HG03342 (cell line): ENCODE measurements at regions not wholly inside any gene's neighbourhood (a gene's known extent, or its start where the extent isn't known, plus 50 kb on each side); places are given as distances from the start of the nearest gene placed in this dataset.

Source experiments
- ATAC-seq: cut with Tn5 transposase; IDR thresholded peaks from one replicate; pipeline ENCODE4 v1.9.1; 2021; ENCODE audit warnings: mild to moderate bottlenecking, moderate library complexity; ENCODE audit not compliant: unreplicated experiment

DNA sequence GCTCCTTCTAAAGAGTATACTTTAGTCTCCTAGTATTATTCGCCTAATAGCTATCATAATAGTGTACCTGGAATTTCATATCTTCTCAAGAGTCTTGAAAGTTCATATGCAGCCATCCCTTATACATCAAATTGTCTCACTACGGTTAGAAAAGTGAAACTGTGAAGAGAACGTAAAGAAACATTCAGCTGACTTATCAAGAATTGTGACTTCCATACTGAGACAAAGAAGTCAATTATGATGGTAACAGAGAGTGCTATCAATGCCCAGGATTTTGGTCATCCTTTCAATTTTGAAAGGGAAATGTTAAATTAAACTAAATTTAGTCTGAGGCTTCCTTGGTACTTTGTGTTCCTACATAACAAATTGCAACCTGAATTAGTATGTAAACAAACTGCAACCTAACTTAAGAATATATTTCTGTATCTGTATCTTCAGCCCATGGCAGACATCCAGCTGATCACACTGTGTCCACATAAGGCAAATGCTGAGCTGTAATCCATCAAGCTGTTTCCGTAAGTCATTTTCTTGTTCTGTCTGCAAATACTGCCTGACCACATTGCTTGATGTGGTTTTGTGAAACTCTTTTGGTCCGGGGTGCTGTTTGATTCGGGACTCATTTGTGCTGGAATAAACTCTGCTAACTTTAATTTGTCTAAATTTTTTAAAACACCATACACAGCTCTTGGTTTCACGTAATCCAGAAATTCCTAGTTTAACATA is 469.6 kb downstream of the SI start:
- ATAC-seq, result no peak

DNA sequence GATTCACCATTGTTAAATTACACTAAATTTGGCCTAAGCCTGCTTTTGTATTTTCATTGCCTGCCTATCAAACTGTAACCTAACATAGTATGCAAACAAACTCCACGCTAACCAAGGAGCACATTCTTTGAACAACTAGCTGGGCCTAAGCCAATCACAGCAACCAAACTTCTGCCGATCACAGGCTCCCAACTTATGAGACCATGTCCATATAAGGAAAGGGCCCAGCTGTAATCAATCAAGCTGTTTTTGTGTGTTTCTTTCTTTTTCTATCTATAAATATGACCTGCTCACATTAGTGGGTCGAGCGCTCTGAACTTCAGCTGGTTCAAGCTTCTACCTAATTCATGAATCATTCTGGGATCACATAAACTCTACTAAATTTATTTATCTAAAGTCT is 473.6 kb downstream of the SI start:
- no peak for ATAC-seq

DNA sequence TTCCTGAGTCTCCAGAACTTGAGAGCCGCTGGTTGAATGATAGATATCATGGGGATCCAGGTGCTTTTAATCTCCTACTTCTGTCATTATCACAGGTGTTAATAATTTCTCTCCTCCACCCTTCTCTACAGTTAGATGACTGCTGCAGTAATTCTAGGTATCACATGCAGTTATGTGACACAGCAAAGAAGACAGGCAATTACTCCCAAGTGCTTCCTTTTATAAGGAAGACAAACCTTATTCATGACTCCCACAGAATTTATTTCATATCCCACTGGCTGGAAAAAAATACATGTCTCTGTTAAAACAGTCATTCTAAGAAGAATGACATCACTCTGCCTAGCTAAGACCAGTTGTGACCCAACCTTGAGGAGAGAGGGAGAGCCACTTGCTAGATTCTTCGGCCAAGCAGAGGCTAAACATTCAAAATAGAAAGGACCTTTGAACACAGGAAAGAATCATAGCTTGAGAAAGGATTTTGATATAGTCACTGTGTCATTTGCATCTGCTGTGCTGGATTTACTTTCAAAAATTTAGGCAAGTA is 500.6 kb downstream of the SI start:
- ATAC-seq, result no peak

DNA sequence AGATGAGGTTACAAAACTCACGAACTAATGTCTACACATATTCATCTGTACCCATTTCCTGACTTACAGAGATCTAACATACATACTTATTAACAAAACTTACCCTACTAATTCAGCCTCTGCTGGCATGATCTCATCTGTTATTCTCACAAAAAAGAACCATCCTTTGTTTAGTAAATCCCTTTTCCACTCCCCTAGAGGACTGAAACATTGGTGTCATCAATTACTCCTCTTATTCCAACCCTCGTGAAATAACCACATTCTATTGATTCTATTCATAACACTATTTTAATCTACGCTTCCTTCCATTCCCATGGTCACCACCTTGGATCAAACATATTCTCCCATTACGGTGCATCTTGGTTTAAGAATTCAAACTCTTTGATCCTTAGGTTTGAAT is 505.9 kb downstream of the SI start:
- no peak for ATAC-seq

DNA sequence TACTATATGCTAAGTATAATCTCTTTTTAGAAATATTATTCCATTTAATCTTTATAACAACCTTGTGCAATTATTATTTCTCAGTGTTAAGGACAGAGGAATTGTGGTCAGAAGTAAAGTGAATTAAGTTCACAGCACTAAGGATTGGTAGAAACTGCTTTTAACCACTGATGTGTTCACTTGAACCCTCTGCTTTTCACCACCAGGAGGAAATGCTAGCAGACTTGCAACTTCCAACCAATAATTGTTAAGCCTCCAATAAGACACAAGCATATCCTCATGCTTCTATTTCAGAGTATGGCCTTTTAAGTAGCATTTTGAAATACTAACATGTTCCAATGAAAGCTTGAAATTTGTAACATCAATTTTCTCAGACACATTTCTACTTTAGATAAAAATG is 527.4 kb downstream of the SI start:
- ATAC-seq, result no peak

DNA sequence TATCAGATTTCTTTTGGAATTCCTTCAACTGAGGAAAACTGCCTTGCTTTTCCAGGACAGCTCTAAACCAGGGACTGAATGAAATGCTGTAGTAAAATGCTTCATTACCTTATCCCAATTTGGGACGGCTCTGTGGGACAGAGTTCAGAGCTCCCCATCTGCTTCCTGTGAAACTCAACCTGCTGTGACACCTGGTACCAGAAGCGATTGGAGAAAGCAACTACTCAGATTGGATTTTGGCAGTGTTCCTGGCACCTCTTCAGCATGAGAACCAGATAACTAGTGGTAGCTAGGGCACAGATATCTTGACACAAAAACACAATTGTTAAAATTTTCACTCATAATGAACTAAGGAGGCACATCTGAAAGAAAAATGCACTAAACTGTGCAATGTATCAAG is 539.1 kb downstream of the SI start:
- ATAC-seq, result no peak

DNA sequence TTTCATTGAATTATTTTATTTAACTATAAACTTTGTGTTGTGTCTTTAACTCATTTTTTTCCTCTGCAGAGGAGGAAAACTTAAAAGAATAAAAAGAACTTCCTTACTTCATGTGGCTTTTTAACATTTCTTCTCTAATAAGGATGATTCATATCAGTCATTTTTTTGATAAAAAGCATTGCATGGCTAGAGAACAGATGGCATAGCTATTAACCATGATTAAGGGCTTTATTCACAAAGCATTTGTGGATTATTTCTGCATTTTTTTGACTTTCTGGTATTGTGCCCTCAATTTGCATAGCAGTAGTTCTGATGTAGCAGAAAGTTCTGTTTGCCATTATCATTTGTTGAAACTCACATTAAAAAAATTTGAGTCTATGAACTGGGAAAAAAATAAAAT is 540.8 kb downstream of the SI start:
- no peak for ATAC-seq

DNA sequence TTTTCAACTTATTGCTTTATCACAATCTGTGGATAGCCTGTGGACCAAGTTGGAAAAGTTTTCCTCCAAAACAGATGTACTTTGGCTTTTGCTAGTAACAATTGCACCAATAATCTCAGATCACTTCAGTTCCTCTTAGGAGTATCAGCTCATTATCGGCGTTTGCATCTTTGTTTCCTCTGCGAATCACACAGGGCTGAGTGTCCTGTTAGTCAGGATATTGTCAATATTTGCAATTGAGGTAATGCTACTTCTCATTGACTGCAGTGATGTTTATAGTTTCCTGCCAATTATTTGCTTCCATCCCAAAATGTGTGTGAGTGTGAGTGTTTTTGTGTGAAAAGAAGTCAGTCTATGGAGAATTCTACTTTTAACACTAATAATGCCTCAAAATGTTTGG is 545.0 kb downstream of the SI start:
- no peak for ATAC-seq

DNA sequence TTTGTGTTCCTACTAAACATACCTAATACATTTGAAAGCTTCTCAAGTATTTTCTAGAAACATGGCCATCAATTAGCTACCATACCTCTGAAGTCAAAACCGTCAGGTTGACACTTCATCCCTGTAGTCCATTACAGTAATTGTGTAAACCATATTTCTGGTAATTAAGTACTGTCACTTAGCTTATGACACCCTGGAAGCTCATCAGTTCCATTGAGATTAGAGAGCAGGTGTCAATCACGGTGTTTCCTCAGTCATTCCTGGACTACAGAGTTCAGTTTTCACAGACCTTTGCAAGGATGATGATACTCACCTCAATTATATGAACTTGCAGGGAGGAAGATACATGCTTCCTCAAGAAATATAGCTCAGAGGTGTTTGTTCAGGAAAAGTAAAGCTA is 552.0 kb downstream of the SI start:
- no peak for ATAC-seq

DNA sequence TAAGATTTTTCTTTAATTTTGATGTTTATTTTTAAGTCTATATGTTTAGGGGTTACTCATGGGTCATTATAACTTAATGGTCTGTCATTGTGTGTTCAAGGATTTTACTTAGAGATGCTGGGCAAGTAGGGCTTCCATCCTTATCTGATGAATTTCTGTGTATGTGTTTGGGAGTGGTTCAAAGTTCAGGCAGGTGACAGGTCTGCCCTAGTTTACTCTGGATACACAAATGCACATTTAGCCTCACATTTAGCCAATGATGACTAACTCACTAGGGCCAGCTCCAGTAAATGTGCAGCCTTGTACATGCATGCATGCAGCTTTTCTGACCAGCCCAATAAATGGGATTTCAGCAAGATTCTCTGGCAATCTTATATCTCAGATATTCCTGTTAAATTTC is 554.1 kb downstream of the SI start:
- ATAC-seq, result no peak

DNA sequence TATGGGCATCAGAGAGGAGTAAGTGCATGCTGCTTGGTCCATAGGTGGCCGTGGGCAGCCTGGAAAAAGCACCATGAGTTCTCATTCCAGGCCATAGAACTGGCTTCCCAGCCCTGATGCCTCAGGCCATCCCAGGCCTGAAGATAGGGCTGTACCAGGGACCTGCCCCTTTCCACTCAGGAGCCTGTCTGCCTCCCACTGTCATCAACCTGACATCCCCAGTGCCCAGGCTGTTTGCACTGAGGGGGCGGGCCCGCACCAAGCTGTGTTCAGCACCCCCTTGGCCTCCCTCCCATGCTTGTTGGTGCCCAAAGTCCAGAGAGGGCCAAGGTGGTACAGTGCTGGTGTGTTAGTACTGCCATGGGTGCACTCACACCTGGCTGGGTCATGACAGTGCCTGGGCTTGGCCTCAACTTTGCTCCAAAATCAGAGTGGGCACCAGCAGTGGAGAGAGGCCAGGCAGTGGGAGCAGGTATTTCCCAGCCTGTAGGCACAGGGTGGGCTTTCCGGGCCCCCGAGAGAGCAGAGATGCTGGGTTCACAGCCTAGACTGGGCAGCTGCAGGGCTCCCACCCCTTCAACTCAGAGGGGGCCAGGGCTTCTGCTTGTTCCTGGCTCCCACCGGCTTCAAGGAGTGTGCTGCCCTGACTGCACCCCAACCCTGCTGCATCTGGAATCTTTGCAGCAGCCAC is 556.1 kb downstream of the SI start:
- no peak for ATAC-seq

DNA sequence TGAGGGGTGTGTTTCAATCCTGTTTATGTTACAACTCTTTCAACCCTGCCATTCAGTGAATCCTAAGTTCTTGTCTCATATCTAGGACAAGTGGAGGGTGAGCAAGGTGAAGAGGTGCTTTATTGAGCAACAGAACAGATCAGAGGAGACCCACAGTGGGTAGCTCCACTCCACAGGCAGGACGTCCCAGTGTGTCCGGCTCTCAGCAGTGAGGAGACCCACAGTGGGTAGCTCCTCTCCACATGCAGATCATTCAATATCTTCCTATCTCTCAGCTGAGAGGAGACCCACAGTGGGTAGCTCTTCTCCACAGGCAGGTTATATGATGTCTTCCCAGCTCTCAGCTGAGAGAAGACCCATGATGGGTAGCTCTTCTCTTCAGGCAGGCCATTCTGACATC is 556.7 kb downstream of the SI start:
- no peak for ATAC-seq

DNA sequence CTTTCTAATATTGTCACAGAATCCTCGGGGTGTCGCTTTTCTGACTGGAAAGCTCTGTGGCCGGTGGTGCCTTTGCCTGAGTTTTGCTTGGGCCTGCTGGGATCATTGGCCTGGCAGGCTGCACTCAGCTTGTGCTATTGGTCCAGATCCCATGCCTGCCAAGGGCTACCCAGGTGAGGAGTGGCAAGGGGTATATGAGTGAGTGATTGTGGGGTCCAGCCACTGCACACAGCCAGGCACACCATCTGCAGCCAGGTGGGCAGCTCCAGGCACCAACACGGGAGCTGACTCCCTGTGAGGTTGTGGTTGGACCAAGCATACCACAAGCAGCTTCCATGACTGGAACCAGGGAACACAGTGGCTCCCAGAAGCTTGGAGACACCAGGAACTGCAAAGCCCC is 557.2 kb downstream of the SI start:
- ATAC-seq, result no peak

DNA sequence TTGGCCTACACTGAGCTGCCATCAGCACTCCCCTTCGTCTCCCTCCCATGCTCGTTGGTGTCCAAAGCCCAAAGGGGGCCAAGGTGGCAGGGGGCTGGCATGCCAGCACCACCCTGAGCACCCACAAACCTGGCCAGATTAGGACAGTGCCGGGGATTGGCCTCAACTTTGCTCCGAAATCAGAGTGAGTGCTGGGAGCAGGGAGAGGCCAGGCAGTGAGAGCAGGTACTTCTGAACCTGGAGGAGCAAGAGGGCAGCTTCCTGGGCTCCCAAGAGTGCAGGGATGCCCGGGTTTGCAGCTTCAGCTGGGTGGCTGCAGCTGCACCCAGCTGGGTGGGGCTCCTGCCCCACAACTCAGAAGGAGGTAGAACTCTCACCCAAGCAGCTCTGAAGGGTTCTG is 563.0 kb downstream of the SI start:
- ATAC-seq, result no peak

DNA sequence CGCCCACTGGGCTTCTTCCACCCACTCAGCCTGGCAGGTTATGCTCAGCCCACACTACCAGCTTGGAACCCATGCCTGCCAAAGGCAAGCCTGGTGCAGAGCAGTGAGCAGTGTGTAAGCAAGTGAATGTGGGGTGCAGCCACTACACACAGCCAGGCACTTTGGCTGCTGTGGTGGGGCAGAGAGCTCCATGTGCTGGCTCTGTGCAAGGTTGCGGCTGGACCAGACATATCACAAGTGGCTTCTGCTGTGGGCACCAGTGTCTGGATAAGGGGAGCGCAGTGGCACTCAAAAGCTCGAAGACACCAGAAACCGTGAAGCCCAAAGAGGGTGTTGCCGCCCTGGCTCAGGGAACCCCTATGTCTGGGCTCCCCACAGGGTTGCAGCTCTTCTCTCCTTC is 563.7 kb downstream of the SI start:
- ATAC-seq, result no peak

DNA sequence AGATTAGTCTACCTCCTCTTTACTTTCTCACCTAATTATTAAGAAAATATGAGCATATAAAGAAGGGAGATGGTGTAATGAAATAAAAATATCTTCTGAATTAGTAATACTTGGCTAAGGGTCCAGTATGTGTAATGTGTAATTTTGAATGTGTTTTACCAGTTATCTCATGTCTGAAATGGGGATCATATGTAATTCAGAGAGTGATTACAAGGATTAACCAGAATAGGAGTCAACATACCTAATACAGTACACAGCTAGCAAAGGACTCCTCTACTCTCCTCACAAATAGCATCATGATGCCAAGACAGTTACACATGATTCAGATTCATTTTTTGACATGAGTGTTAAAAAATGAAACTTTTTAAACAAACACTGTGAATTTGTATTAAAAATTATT is 570.4 kb downstream of the SI start:
- no peak for ATAC-seq

DNA sequence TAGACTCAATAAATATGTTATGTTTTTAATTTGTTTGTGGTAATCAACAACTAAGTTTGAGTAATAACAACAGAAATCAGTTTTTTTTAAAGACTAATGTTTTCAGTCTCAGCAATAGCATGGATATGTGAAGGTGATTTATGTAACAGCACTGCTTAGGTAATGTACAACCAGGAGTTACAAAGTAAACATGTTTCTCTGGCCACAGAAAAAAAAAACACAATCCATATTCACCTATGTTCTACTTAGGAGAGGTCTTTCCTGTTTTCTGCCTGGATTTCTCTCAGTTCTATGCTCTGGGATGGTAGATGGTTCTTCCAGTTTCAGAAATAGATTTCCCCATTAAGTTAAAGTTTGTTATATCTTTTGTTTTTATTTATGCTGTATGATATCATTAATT is 579.4 kb downstream of the SI start:
- ATAC-seq, result no peak

DNA sequence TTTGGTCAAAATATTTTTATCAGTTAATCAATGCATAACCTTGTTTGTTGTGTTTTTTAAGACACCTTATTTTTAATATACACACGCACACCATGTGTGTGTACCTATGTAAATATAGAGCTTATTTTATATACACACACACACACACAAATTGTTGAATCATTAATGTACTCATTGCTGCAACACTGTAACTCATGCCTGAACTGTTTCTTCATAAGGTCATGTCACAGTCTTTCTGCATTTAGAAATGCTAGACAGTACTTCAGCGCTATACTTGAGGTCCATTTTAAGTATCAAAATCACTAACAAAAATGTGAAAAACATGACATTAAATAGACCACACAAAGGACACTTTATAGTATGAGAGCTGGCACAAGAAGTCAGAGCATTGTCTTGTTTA is 589.4 kb downstream of the SI start:
- ATAC-seq, result no peak

DNA sequence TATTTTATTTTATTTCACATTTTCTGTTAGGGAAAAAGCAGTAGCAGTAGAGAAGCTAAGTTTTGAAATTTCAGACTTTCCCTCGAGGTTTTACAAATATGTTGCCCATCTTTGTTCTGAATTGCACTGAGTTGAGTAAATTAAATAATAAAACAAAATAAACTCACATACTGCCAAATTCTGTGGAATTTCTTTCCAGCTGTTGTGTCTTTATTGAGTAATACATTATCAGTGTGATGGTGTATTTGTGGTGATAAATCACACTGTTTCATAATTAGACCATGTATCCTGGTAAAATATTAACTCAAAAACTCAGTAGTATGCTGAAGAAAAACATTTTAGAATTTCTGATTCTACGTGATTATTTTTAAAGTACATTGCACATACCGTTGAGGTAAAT is 592.1 kb downstream of the SI start:
- ATAC-seq, result no peak

DNA sequence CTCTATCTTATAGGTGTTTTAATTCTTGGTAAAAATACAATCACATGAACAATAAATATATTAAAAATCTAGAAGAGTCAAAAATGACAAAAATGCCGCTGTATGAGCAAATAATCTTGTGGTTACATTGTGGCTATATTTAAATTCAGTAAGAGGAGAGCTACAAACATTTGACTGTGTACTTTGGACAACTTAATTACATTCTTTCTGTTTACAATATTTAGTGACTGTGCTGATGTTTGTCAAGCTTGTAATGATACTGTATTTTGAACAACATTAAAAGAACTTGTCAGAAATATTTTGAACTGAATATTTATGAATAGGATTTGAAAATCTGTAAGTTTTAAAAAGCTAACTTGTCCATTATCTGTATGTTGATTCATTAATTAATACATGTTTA is 598.3 kb downstream of the SI start:
- no peak for ATAC-seq

DNA sequence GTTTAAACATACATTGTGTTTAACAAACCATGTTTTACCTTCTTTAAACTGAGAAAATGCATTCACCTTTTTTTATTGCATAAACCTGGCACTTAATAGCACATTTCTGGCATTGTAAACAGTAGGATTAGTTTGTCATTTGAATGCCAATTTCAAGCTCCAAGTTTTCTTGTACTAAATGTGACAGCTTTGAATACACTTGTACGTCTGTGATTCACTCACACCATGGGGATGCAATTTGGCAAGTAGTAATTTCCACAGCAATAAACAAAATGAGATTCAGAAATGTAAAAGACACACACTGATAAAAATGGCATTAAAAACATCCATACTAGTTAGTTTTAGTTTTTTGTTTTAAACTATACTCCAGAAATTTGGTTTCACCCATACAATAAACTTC is 598.9 kb downstream of the SI start:
- ATAC-seq, result no peak

DNA sequence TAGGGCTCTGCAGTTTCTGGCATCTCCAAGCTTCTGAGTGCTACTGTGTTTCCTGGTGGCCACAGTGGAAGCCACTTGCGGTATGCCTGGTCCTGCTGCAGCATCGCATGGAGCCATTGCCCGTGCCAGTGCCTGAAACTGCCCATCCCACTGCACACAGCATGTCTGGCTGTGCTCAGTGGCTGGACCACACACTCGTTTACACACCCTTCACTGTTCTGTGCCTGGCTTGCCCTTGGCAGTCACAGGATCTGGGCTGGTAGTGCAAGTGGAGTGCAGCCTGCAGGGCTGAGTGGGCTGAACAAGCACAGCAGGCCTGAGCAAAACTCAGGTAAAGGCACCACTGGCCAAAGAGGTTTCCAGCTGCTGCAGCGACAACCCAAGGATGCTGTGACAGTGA is 600.0 kb downstream of the SI start:
- no peak for ATAC-seq

DNA sequence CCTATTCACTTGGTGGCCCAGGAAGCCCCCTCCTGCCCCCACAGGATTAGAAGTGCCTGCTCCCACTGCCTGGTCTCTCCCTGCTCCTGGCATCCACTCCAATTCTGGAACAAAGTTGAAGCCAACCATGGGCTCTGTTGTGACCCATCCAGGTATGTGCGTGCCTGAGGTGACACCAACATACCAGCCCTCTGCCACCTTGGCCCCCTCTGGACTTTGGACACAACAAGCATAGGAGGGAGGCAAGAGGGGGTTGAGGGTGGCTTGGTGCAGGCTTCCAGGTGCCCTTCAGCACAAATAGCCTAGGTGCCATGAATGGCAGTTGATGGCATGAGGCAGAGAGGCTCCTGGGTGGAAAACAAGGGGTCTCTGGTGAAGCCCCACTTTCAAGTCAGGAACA is 600.9 kb downstream of the SI start:
- ATAC-seq, result no peak
